Lower lobe of right lung (tissue), 2 donors: ENCODE measurements at regions not wholly inside any gene's neighbourhood (a gene's known extent, or its start where the extent isn't known, plus 50 kb on each side); places are given as distances from the start of the nearest gene placed in this dataset.

Experiments used
- ATAC-seq, 2 donors: fragments of 200-7000 bp; cut with Tn5 transposase; one replicate each; pipeline ENCODE4 v1.9.1; 2020 to 2022; ENCODE audit warnings: mild to moderate bottlenecking in 2 of 2, moderate library complexity in 2 of 2
- DNase-seq: peaks from one replicate; pipeline ENCODE4 v3.0.0-alpha.2; 2020
- H3K27ac ChIP-seq: fragments of 200-600 bp; one replicate; pipeline ENCODE4 v1.8.0; 2022
- H3K27me3 ChIP-seq: fragments of 200-600 bp; one replicate; pipeline ENCODE4 v1.8.0; 2022; ENCODE audit warnings: low read depth
- H3K36me3 ChIP-seq: fragments of 200-600 bp; one replicate; pipeline ENCODE4 v1.8.0; 2022; ENCODE audit warnings: mild to moderate bottlenecking
- H3K4me1 ChIP-seq: fragments of 200-600 bp; one replicate; pipeline ENCODE4 v1.8.0; 2022
- H3K4me3 ChIP-seq: fragments of 200-600 bp; one replicate; pipeline ENCODE4 v1.8.0; 2022; ENCODE audit warnings: mild to moderate bottlenecking
- H3K9me3 ChIP-seq: fragments of 200-600 bp; one replicate; pipeline ENCODE4 v1.8.0; 2022
- intact Hi-C: fragments of 100-400 bp; cut with DNase I; formaldehyde crosslinking; loops from one replicate; pipeline ENCODE4 v1.11.0; 2022
- TF ChIP-seq, protein P1 (sequence below): fragments of 200-600 bp; IDR thresholded peaks from one replicate; pipeline ENCODE4 v1.8.0; 2022; ENCODE audit warnings: antibody characterized with exemption, mild to moderate bottlenecking
- donor health status: DM: no; HTN: yes; CAD: no; lungs with severe emphysema.

DNA sequence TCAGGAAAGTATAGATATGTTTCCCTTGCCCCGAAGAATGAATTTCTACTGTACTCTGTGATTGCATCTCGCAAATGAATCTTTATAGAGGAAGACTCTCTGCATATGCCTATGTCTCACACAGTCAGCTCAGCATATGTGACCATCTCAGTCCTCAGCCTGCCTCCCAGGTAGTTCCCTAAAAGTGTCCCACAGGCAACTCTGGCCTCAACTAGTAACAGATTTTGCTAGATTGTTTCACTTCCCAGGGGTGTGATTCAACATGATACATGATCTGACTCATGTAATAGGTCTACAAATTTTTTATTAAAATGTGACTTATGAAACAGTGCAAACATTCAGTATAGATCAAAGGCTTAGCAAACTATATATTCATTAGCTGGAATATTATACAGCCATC is 296.6 kb upstream of the CRIM1 start:
- H3K9me3 ChIP-seq: no peaks in the 10 kb centered on the region
- H3K27ac ChIP-seq: no peak overlapping the region
- H3K4me1 ChIP-seq: no peaks in the 10 kb centered on the region
- no peaks in the 10 kb centered on the region for H3K36me3 ChIP-seq
- intact Hi-C loops: no loop called here
- TF ChIP-seq, protein P1, sequence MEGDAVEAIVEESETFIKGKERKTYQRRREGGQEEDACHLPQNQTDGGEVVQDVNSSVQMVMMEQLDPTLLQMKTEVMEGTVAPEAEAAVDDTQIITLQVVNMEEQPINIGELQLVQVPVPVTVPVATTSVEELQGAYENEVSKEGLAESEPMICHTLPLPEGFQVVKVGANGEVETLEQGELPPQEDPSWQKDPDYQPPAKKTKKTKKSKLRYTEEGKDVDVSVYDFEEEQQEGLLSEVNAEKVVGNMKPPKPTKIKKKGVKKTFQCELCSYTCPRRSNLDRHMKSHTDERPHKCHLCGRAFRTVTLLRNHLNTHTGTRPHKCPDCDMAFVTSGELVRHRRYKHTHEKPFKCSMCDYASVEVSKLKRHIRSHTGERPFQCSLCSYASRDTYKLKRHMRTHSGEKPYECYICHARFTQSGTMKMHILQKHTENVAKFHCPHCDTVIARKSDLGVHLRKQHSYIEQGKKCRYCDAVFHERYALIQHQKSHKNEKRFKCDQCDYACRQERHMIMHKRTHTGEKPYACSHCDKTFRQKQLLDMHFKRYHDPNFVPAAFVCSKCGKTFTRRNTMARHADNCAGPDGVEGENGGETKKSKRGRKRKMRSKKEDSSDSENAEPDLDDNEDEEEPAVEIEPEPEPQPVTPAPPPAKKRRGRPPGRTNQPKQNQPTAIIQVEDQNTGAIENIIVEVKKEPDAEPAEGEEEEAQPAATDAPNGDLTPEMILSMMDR: no peak
- ATAC-seq (peak; percentile 67 to 87), DNase-seq (peak; percentile 51)
- no peaks in the 10 kb centered on the region for H3K27me3 ChIP-seq
- H3K4me3 ChIP-seq: no peak overlapping the region

GRCh38 chr2:36058076-36058475 is 297.5 kb upstream of the CRIM1 start:
- TF ChIP-seq, protein P1: no peak
- H3K27ac ChIP-seq: no peak overlapping the region
- intact Hi-C loops: no loop called here
- no peaks in the 10 kb centered on the region for H3K9me3 ChIP-seq
- DNase-seq: no peak
- H3K36me3 ChIP-seq: no peaks in the 10 kb centered on the region
- no peaks in the 10 kb centered on the region for H3K27me3 ChIP-seq
- ATAC-seq: no peak
- H3K4me1 ChIP-seq: no peaks in the 10 kb centered on the region
- H3K4me3 ChIP-seq: no peak overlapping the region

DNA sequence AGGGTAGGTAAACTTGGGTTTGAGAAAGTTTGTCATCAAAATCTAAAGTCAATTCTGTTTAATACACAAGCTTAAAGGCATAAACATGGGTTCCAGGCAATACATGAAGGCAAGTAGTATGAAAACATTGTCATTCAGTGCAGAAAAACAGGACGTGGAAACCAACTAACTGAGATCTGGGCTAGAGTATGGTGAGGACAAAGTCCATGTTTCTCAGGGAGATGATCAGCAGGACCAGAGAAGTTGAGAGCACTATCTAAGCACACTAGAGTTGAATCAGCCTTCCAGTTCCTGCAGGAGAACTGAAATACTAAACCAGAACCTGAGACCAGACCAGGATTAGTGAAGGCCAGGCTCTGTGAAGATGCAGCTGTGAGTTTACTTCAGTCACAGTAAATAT is 302.8 kb upstream of the CRIM1 start:
- H3K27ac ChIP-seq: no peak overlapping the region
- no peaks in the 10 kb centered on the region for H3K27me3 ChIP-seq
- no peaks in the 10 kb centered on the region for H3K9me3 ChIP-seq
- DNase-seq (no peak), ATAC-seq (no peak)
- no peak overlapping the region for H3K4me3 ChIP-seq
- TF ChIP-seq, protein P1: no peak
- intact Hi-C loops: no loop called here
- no peaks in the 10 kb centered on the region for H3K4me1 ChIP-seq
- H3K36me3 ChIP-seq: no peaks in the 10 kb centered on the region

DNA sequence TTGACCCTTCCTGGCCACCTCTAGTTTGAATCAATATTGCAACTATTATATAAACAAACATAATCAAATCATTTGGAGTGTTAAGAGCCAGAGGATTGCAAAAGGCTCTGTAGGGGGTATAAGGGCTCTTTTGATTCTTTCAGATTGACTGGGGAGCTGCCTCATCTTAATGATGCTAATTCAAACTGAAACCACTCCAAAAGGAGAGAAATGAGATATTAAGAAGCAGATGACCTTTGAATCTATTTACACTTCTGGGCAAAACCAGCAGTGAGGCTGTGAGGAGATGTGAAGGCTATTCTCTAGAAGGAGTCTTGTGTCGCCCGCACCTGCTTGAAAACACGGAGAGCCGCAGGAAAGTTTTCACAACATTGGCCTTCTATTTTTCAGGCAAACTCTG is 311.2 kb upstream of the CRIM1 start:
- intact Hi-C loops: no loop called here
- Histone ChIP-seq H3K27ac (no peak overlapping the region), H3K4me3 (no peak overlapping the region), H3K36me3 (no peaks in the 10 kb centered on the region), H3K9me3 (no peaks in the 10 kb centered on the region), H3K4me1 (no peaks in the 10 kb centered on the region), H3K27me3 (no peaks in the 10 kb centered on the region)
- DNase-seq: no peak
- TF ChIP-seq, protein P1: no peak
- no peak for ATAC-seq

DNA sequence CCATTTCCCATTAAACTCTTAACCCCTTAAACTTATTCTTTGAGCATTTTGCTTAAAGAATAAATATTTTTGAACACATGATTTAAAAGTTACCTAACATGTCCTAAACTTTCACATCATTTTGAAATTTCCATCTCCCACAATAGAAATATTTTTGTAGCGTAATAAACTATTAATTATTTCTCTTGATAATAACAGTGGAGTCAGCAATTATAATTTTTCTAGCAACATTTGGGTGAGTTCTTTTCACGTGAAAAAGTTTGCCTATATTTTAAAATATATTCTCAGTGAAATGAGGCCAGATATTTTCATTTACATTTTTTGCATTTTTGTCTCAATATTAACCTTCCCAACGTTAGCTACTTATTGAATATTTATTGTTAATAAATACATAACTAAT is 320.4 kb upstream of the CRIM1 start:
- Histone ChIP-seq H3K36me3 (no peaks in the 10 kb centered on the region), H3K9me3 (no peaks in the 10 kb centered on the region), H3K27me3 (no peaks in the 10 kb centered on the region), H3K4me3 (no peak overlapping the region), H3K4me1 (no peaks in the 10 kb centered on the region), H3K27ac (no peak overlapping the region)
- intact Hi-C loops: no loop called here
- ATAC-seq: no peak
- DNase-seq: no peak
- TF ChIP-seq, protein P1: no peak

- H3K4me3 ChIP-seq: no peak overlapping the region
- ATAC-seq: no peak
Measured at GRCh38 chr2:36032046-36032445, 323.5 kb upstream of the CRIM1 start.

More at GRCh38 chr2:36032046-36032445, 323.5 kb upstream of the CRIM1 start:
- H3K36me3 ChIP-seq: no peaks in the 10 kb centered on the region
- TF ChIP-seq, protein P1: no peak
- DNase-seq: no peak
- no peaks in the 10 kb centered on the region for H3K9me3 ChIP-seq
- intact Hi-C loops: no loop called here
- no peaks in the 10 kb centered on the region for H3K4me1 ChIP-seq
- H3K27me3 ChIP-seq: no peaks in the 10 kb centered on the region
- H3K27ac ChIP-seq: no peak overlapping the region
